Progenitor cell of endocrine pancreas (in vitro differentiated cells): ENCODE measurements at regions not wholly inside any gene's neighbourhood (a gene's known extent, or its start where the extent isn't known, plus 50 kb on each side); places are given as distances from the start of the nearest gene placed in this dataset.

Source experiments
- DNase-seq: peaks from one replicate; pipeline ENCODE4 v3.0.0; 2021; ENCODE audit warnings: low spot score; ENCODE audit not compliant: unreplicated experiment
- H3K27ac Mint-ChIP-seq: 2 replicates; pipeline ENCODE4 v1.8.0; 2021; ENCODE audit warnings: mild to moderate bottlenecking, moderate library complexity, mixed read lengths
- H3K27me3 Mint-ChIP-seq: 2 replicates; pipeline ENCODE4 v1.8.0; 2021; ENCODE audit warnings: mixed read lengths
- H3K36me3 Mint-ChIP-seq: 2 replicates; pipeline ENCODE4 v1.8.0; 2022; ENCODE audit warnings: mixed read lengths; ENCODE audit not compliant: insufficient read depth
- H3K4me1 Mint-ChIP-seq: 2 replicates; pipeline ENCODE4 v1.8.0; 2021; ENCODE audit warnings: low read depth, mixed read lengths
- H3K4me3 Mint-ChIP-seq: 2 replicates; pipeline ENCODE4 v1.8.0; 2021; ENCODE audit warnings: low read depth, mild to moderate bottlenecking, moderate library complexity, mixed read lengths
- H3K9me3 Mint-ChIP-seq: 2 replicates; pipeline ENCODE4 v1.8.0; 2021; ENCODE audit warnings: low read depth, mixed read lengths
- CTCF ChIP-seq: fragments of 200-600 bp; sonication (generic); IDR thresholded peaks from one replicate; pipeline ENCODE4 v1.5.0; 2021; ENCODE audit warnings: antibody characterized with exemption, mild to moderate bottlenecking; ENCODE audit not compliant: unreplicated experiment

DNA sequence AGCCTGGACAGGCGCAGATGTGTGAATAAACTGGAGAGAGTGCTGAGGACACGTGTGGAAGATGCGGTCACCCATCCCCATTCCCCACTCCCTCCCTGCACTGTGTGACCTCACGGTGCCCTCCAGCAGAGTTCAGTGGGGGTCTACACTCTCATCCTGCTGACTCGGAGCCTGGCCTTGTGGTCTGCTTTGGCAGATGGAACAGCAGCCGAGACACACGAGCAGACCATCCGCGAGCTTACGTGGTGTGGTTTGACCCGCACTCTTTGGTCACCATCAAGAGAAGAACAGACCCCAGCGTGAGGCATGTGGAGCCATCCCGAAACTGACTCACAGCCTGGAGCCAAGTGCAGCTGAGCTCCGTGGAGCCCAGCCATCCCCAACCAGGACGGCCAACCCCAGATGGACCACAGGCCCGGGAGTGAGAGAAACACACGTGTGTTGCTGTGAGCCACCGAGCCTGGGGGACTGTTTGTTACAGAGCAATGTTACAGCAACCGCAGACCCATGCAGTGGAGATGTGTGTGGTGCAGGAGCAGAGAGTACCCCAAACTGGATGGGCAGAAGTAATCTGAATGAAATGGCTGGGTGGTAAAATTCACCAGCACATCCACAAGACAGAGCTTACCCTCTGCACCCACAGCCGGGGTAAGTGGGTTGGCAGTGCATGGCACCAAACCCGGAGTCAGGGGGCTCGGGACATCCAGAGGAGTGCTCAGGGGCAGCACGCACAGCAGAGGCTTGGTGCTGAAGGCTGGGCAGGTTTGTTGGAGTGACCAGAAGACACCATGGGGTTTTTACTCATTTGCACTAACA, 90.7 kb downstream of the RTL6 start:
- no peak for TF ChIP-seq CTCF
- no peaks in the 10 kb centered on the region for H3K9me3 Mint-ChIP-seq
- no peak overlapping the region for H3K27ac Mint-ChIP-seq
- peaks cover 5% of the 10 kb centered on the region for H3K27me3 Mint-ChIP-seq
- H3K4me3 Mint-ChIP-seq: no peak overlapping the region
- no peak for DNase-seq
- no peaks in the 10 kb centered on the region for H3K36me3 Mint-ChIP-seq
- peaks cover 10% of the 10 kb centered on the region for H3K4me1 Mint-ChIP-seq

DNA sequence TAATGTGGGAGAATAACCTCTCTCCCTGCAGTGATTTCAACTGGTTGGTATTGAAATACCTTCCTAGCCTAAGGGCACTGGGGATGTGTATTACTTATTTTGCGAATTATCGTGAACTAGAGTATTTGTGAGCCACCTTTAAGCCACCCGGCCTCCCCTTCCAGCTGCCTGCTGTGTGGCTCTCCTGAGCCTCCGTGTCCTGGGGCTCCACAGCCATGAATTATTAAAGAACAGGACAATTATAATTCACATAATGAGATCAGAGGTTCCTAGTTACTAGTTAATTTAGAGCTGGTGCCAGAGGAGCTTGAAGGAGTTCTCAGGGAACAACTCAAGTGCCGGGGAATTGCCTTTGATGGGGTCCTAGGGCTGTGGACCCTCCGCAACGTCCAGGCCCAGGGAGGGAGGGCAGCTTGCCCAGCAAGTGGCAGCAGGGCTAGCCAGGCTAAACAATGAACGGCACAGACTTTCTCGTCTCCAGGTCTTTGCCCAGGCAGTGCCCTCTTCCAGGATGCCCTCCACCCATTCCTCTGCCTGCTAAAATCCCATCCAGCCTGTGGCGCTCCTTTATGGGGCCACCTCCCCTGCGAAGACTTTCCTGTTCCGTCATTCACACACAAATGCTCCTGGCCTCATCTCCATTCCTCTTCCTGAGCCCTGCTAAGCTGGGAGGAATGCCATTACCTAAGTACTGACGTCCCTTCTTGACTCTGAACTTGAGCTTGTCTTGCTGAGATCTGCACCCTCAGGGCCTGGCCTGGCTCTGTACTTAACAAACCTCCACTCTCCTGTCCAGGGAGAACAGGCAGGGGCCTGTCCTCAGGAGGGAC, 91.5 kb downstream of the RTL6 start:
- no peak overlapping the region for H3K27ac Mint-ChIP-seq

DNA sequence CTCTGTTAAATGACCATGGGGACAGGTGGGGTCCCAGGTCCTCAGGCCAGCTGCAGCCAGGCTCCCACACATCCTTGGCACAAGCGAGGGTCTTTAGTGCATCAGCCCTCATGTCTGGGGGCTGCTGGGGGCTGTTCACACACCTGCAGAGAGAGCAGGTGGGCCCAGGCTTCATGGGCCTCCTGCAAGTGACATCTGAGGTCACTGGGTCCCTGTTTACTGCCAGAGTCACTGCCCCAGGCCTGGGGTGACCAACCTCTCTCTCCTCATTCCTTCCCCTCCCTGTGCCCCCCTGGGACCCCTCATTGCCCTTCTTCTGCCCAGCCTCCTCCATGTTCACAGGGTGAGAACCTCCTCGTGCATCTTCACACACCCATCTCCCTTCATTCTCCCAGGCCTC, 92.4 kb downstream of the RTL6 start:
- Mint-ChIP-seq H3K27ac (no peak overlapping the region), H3K27me3 (peaks cover 17% of the 10 kb centered on the region), H3K36me3 (no peaks in the 10 kb centered on the region), H3K4me1 (peaks cover 3% of the 10 kb centered on the region), H3K4me3 (no peak overlapping the region), H3K9me3 (no peaks in the 10 kb centered on the region)
- no peak for DNase-seq
- TF ChIP-seq CTCF: no peak

More for the DNA sequence above, 91.5 kb downstream of the RTL6 start:
- no peaks in the 10 kb centered on the region for H3K36me3 Mint-ChIP-seq
- no peak for DNase-seq
- peaks cover 5% of the 10 kb centered on the region for H3K4me1 Mint-ChIP-seq
- H3K4me3 Mint-ChIP-seq: no peak overlapping the region
- no peak for TF ChIP-seq CTCF
- peaks cover 13% of the 10 kb centered on the region for H3K27me3 Mint-ChIP-seq
- no peaks in the 10 kb centered on the region for H3K9me3 Mint-ChIP-seq

DNA sequence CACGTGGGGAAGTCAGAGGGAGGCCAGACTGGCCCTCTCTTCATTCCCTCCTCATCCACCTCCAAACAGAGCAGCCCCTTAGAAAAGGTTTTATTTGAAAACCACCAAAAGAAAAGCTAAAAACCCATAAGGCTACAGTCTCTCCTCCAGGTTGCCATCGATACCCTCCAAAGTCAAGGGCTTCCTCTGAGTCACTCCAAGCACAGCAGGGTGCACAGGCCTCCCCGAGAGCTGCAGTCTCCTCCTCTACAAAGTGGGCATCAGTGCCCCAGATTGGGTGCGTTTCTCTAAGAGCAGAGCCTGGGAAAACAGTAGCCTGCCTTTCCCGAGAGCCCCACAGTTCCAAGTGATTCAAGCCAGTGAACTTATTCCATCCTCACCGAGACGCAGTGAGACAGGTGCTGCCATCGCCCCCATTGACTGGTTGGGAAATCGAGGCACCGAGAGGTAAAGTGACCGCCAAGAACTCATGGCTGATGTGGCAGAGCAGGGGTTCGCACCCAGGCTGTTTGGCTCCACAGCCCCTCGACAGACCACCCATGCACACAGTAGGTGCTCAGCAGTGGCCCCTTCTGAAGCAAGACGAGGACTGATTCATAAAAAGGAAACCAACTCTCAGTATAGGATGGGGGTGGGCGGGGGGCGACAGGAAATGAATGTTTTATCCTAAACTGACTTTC, 91.7 kb upstream of the SHISAL1 start:
- Mint-ChIP-seq H3K27me3 (peaks cover 19% of the 10 kb centered on the region), H3K9me3 (no peaks in the 10 kb centered on the region), H3K27ac (no peak overlapping the region), H3K4me1 (no peaks in the 10 kb centered on the region), H3K36me3 (no peaks in the 10 kb centered on the region), H3K4me3 (no peak overlapping the region)
- TF ChIP-seq CTCF: no peak
- no peak for DNase-seq
